GM23338 (cell line): ENCODE measurements at regions not wholly inside any gene's neighbourhood (a gene's known extent, or its start where the extent isn't known, plus 50 kb on each side); places are given as distances from the start of the nearest gene placed in this dataset.

ENCODE experiments used
- ATAC-seq: fragments of 200-7000 bp; cut with Tn5 transposase; 3 replicates; pipeline ENCODE4 v1.9.1; 2020
- DNase-seq: peaks from one replicate; pipeline ENCODE4 v3.0.0-alpha.2; 2015; ENCODE audit warnings: low spot score
- H2AFZ ChIP-seq: fragments of 200-600 bp; sonication (generic); 2 replicates; pipeline ENCODE4 v1.8.0; 2016; ENCODE audit warnings: antibody characterized with exemption, mild to moderate bottlenecking, moderate library complexity
- H3F3A ChIP-seq: fragments of 200-600 bp; sonication (generic); replicated peaks from 2 replicates; pipeline ENCODE4 v1.8.0; 2017; ENCODE audit warnings: antibody characterized with exemption, mixed run types, low read depth
- H3K27ac ChIP-seq: fragments of 200-600 bp; sonication (generic); 2 replicates; pipeline ENCODE4 v1.6.1; 2016; ENCODE audit warnings: low read depth
- H3K27me3 ChIP-seq: fragments of 200-600 bp; sonication (generic); 2 replicates; pipeline ENCODE4 v1.8.0; 2016; ENCODE audit warnings: mild to moderate bottlenecking, mixed run types, moderate library complexity; ENCODE audit not compliant: insufficient read depth
- H3K36me3 ChIP-seq: fragments of 200-600 bp; sonication (generic); 2 replicates; pipeline ENCODE4 v1.8.0; 2016; ENCODE audit warnings: mild to moderate bottlenecking; ENCODE audit not compliant: insufficient read depth
- H3K4me1 ChIP-seq: fragments of 200-600 bp; sonication (generic); 2 replicates; pipeline ENCODE4 v1.8.0; 2016; ENCODE audit warnings: mild to moderate bottlenecking, moderate library complexity; ENCODE audit not compliant: insufficient read depth
- H3K4me2 ChIP-seq: fragments of 200-600 bp; sonication (generic); 2 replicates; pipeline ENCODE4 v1.7.1; 2017; ENCODE audit warnings: mixed run types
- H3K4me3 ChIP-seq: fragments of 200-600 bp; sonication (generic); 2 replicates; pipeline ENCODE4 v1.6.1; 2016; ENCODE audit warnings: mixed run types
- H3K79me2 ChIP-seq: fragments of 200-600 bp; sonication (generic); replicated peaks from 2 replicates; pipeline ENCODE4 v1.8.0; 2017; ENCODE audit warnings: mild to moderate bottlenecking; ENCODE audit not compliant: insufficient read depth
- H3K9me2 ChIP-seq: fragments of 200-600 bp; sonication (generic); 2 replicates; pipeline ENCODE4 v1.8.0; 2017; ENCODE audit not compliant: insufficient read depth
- H4K20me1 ChIP-seq: fragments of 200-600 bp; sonication (generic); replicated peaks from 2 replicates; pipeline ENCODE4 v1.8.0; 2017; ENCODE audit warnings: mild to moderate bottlenecking; ENCODE audit not compliant: insufficient read depth
- H3K27ac Mint-ChIP-seq: 2 replicates; pipeline ENCODE4 v1.8.0; 2020; ENCODE audit warnings: inconsistent platforms, mild to moderate bottlenecking, moderate library complexity, mixed read lengths
- H3K27me3 Mint-ChIP-seq: 3 replicates; pipeline ENCODE4 v1.8.0; 2022; ENCODE audit warnings: low read depth, mild to moderate bottlenecking, moderate library complexity, mixed read lengths, inconsistent platforms; ENCODE audit not compliant: insufficient read depth, poor library complexity
- H3K36me3 Mint-ChIP-seq: 3 replicates; pipeline ENCODE4 v1.8.0; 2021; ENCODE audit warnings: low read depth, mild to moderate bottlenecking, inconsistent platforms, moderate library complexity, mixed read lengths
- H3K4me1 Mint-ChIP-seq: 3 replicates; pipeline ENCODE4 v1.8.0; 2020; ENCODE audit warnings: mild to moderate bottlenecking, inconsistent platforms, mixed read lengths
- H3K4me3 Mint-ChIP-seq: 3 replicates; pipeline ENCODE4 v1.8.0; 2021; ENCODE audit warnings: moderate library complexity, mild to moderate bottlenecking, inconsistent platforms, mixed read lengths
- H3K9me3 Mint-ChIP-seq: 3 replicates; pipeline ENCODE4 v1.8.0; 2020; ENCODE audit warnings: moderate library complexity, mild to moderate bottlenecking, inconsistent platforms, mixed read lengths
- CREB1 ChIP-seq: fragments of 250-450 bp; sonication (Bioruptor Pico); IDR thresholded peaks from 2 replicates; pipeline ENCODE4 v1.5.0; 2020; ENCODE audit warnings: low read depth, mild to moderate bottlenecking, moderate library complexity
- JUNB ChIP-seq: IDR thresholded peaks from one replicate; pipeline ENCODE4 v1.6.1; 2016; ENCODE audit warnings: antibody characterized with exemption; ENCODE audit not compliant: unreplicated experiment
- POLR2AphosphoS5 ChIP-seq: IDR thresholded peaks from 2 replicates; pipeline ENCODE4 v1.6.1; 2016; ENCODE audit warnings: antibody characterized with exemption, low read depth
- STAT1 ChIP-seq: IDR thresholded peaks from one replicate; pipeline ENCODE4 v1.6.1; 2016; ENCODE audit warnings: antibody characterized with exemption; ENCODE audit not compliant: unreplicated experiment
- ZNF114 ChIP-seq: fragments of 250-450 bp; sonication (Bioruptor Pico); IDR thresholded peaks from 2 replicates; pipeline ENCODE4 v1.5.0; 2020; ENCODE audit warnings: mild to moderate bottlenecking, moderate library complexity
- ZNF331 ChIP-seq: fragments of 250-450 bp; sonication (Bioruptor Pico); IDR thresholded peaks from 2 replicates; pipeline ENCODE4 v1.5.0; 2020; ENCODE audit warnings: low read depth, mild to moderate bottlenecking, moderate library complexity
- TF ChIP-seq, protein P1 (sequence below): fragments of 250-450 bp; sonication (Bioruptor Pico); IDR thresholded peaks from 2 replicates; pipeline ENCODE4 v1.5.0; 2020; ENCODE audit warnings: mild to moderate bottlenecking, moderate library complexity
- TF ChIP-seq, protein P2 (sequence below): IDR thresholded peaks from 2 replicates; pipeline ENCODE4 v1.6.1; 2016; ENCODE audit warnings: antibody characterized with exemption

DNA sequence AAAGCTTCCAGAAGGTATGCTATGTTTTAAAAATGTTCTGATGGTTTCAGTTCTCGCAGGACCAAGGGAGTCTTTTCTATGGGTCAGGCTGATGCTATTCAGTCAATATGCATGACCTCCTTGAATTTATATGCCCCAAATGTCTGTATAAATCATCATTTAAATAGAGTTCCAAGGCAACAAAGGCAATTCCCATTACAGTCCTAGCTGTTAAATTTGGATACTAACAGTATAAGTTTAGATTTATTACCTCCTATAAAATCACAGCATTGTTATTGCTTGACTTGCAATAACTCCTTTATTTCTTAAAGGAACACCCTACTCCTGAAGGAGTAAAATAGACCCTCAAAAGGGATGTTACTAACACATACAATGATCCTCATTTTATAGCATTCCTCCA lies 387.7 kb upstream of the CHD1 start (continued):
- TF ChIP-seq, protein P1, sequence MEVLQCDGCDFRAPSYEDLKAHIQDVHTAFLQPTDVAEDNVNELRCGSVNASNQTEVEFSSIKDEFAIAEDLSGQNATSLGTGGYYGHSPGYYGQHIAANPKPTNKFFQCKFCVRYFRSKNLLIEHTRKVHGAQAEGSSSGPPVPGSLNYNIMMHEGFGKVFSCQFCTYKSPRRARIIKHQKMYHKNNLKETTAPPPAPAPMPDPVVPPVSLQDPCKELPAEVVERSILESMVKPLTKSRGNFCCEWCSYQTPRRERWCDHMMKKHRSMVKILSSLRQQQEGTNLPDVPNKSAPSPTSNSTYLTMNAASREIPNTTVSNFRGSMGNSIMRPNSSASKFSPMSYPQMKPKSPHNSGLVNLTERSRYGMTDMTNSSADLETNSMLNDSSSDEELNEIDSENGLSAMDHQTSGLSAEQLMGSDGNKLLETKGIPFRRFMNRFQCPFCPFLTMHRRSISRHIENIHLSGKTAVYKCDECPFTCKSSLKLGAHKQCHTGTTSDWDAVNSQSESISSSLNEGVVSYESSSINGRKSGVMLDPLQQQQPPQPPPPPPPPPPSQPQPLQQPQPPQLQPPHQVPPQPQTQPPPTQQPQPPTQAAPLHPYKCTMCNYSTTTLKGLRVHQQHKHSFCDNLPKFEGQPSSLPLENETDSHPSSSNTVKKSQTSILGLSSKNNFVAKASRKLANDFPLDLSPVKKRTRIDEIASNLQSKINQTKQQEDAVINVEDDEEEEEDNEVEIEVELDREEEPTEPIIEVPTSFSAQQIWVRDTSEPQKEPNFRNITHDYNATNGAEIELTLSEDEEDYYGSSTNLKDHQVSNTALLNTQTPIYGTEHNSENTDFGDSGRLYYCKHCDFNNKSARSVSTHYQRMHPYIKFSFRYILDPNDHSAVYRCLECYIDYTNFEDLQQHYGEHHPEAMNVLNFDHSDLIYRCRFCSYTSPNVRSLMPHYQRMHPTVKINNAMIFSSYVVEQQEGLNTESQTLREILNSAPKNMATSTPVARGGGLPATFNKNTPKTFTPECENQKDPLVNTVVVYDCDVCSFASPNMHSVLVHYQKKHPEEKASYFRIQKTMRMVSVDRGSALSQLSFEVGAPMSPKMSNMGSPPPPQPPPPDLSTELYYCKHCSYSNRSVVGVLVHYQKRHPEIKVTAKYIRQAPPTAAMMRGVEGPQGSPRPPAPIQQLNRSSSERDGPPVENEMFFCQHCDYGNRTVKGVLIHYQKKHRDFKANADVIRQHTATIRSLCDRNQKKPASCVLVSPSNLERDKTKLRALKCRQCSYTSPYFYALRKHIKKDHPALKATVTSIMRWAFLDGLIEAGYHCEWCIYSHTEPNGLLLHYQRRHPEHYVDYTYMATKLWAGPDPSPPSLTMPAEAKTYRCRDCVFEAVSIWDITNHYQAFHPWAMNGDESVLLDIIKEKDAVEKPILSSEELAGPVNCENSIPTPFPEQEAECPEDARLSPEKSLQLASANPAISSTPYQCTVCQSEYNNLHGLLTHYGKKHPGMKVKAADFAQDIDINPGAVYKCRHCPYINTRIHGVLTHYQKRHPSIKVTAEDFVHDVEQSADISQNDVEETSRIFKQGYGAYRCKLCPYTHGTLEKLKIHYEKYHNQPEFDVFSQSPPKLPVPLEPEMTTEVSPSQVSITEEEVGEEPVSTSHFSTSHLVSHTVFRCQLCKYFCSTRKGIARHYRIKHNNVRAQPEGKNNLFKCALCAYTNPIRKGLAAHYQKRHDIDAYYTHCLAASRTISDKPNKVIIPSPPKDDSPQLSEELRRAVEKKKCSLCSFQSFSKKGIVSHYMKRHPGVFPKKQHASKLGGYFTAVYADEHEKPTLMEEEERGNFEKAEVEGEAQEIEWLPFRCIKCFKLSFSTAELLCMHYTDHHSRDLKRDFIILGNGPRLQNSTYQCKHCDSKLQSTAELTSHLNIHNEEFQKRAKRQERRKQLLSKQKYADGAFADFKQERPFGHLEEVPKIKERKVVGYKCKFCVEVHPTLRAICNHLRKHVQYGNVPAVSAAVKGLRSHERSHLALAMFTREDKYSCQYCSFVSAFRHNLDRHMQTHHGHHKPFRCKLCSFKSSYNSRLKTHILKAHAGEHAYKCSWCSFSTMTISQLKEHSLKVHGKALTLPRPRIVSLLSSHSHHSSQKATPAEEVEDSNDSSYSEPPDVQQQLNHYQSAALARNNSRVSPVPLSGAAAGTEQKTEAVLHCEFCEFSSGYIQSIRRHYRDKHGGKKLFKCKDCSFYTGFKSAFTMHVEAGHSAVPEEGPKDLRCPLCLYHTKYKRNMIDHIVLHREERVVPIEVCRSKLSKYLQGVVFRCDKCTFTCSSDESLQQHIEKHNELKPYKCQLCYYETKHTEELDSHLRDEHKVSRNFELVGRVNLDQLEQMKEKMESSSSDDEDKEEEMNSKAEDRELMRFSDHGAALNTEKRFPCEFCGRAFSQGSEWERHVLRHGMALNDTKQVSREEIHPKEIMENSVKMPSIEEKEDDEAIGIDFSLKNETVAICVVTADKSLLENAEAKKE (CRISPR knock-in tag) = no peak
- TF ChIP-seq CREB1 (CRISPR knock-in tag) = no peak
- TF ChIP-seq POLR2AphosphoS5 = no peak
- no peak for TF ChIP-seq JUNB
- no peak for TF ChIP-seq ZNF331 (CRISPR knock-in tag)
- TF ChIP-seq STAT1 = no peak
- TF ChIP-seq ZNF114 (CRISPR knock-in tag) = no peak

DNA sequence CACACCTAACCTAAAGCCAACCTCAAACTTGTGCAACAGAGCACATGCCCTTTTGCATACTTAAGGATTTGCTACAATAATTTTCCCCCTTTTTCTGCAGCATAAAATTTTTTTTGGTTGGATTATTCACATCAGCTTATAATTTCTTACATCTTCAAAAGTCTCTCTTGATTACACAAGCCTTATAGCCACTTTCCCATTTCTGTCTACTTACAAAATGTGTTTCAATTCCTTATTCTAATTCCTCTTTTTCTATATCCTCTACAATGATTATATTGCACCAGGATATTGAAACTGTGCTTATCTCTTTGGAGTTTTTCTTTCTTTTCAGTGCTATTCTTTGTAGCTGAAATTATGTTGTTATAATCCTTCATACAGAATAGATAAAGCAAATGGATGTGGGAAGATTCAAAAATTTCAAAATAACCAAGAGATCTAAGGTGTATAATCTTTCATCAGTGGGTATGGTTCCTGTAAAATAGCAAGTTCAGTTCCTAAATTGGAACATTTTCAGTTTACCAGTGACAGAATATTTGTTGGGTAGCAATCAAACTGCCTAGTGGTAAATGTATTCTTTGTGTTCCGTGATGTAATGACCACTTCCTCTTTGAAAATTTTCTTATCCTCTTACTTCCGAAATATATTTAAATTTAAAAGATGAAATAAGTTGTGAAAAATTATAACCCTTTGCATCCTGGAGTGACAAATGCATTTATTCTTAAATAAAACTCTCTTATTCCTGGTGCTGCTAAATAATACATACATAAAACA lies 386.8 kb upstream of the CHD1 start:
- ATAC-seq (no peak), DNase-seq (no peak)
- H4K20me1 ChIP-seq = no peaks in the 10 kb centered on the region
- H3K27me3 ChIP-seq = no peaks in the 10 kb centered on the region
- H3F3A ChIP-seq = no peaks in the 10 kb centered on the region
- Mint-ChIP-seq H3K4me1 (no peaks in the 10 kb centered on the region), H3K27ac (no peak overlapping the region), H3K4me3 (no peak overlapping the region), H3K27me3 (no peaks in the 10 kb centered on the region), H3K9me3 (no peaks in the 10 kb centered on the region), H3K36me3 (no peaks in the 10 kb centered on the region)
- H3K4me3 ChIP-seq = no peak overlapping the region
- H3K9me2 ChIP-seq = no peaks in the 10 kb centered on the region
- no peaks in the 10 kb centered on the region for H3K79me2 ChIP-seq
- H3K36me3 ChIP-seq = no peaks in the 10 kb centered on the region
- H2AFZ ChIP-seq = no peak overlapping the region
- H3K4me2 ChIP-seq = no peak overlapping the region
- H3K27ac ChIP-seq = no peak overlapping the region
- H3K4me1 ChIP-seq = no peaks in the 10 kb centered on the region
- TF ChIP-seq, protein P2, sequence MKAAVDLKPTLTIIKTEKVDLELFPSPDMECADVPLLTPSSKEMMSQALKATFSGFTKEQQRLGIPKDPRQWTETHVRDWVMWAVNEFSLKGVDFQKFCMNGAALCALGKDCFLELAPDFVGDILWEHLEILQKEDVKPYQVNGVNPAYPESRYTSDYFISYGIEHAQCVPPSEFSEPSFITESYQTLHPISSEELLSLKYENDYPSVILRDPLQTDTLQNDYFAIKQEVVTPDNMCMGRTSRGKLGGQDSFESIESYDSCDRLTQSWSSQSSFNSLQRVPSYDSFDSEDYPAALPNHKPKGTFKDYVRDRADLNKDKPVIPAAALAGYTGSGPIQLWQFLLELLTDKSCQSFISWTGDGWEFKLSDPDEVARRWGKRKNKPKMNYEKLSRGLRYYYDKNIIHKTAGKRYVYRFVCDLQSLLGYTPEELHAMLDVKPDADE = no peak
- TF ChIP-seq JUNB (no peak), POLR2AphosphoS5 (no peak), CREB1 (CRISPR knock-in tag) (no peak)
- TF ChIP-seq, protein P1 (CRISPR knock-in tag) = no peak
